GM12873 (cell line): ENCODE measurements at regions not wholly inside any gene's neighbourhood (a gene's known extent, or its start where the extent isn't known, plus 50 kb on each side); places are given as distances from the start of the nearest gene placed in this dataset.

ENCODE experiments used
- CTCF ChIP-seq: IDR thresholded peaks from 2 replicates; pipeline ENCODE4 v1.5.1; 2012; ENCODE audit warnings: low read depth, mild to moderate bottlenecking, moderate library complexity, low read length, control low read depth; ENCODE audit not compliant: insufficient read depth; ENCODE audit errors: missing control alignments

- TF ChIP-seq CTCF: no peak
Measured at GRCh38 chr12:14239935-14240872, 125.3 kb upstream of the ATF7IP start.

- TF ChIP-seq CTCF: no peak
Measured at GRCh38 chr12:14240873-14241220, 124.6 kb upstream of the ATF7IP start.

- TF ChIP-seq CTCF: no peak
Measured at GRCh38 chr12:14243941-14244340, 121.5 kb upstream of the ATF7IP start.

- no peak for TF ChIP-seq CTCF
Measured at GRCh38 chr12:14244876-14245669, 120.4 kb upstream of the ATF7IP start.

GRCh38 chr12:14247166-14247565 is 118.3 kb upstream of the ATF7IP start:
- TF ChIP-seq CTCF: no peak

GRCh38 chr12:14249368-14249767 is 116.1 kb upstream of the ATF7IP start:
- no peak for TF ChIP-seq CTCF

- TF ChIP-seq CTCF: no peak
Measured at GRCh38 chr12:14252697-14253096, 112.8 kb upstream of the ATF7IP start.
